ENCODE measurements at regions not wholly inside any gene's neighbourhood (a gene's known extent, or its start where the extent isn't known, plus 50 kb on each side); places are given as distances from the start of the nearest gene placed in this dataset.

- TF ChIP-seq CTCF (conservative IDR thresholded peaks at IDR 0.05; ENCODE audit: low read depth, low read length) (no peak), EZH2 (IDR thresholded peaks at IDR 0.05; ENCODE audit: low read length, unreplicated experiment) (no peak)
Measured at GRCh38 chr9:21653589-21653988, 148.8 kb upstream of the MTAP start.

Data from PC-3 (cell line).